HEK293T (cell line): ENCODE measurements at regions not wholly inside any gene's neighbourhood (a gene's known extent, or its start where the extent isn't known, plus 50 kb on each side); places are given as distances from the start of the nearest gene placed in this dataset.

ENCODE experiments used
- CTCF ChIA-PET: fragments of 350-600 bp; formaldehyde crosslinking; extraction: SDS; loops from one replicate; lab custom pipeline; 2021; ENCODE audit warnings: antibody characterized with exemption, inconsistent platforms; lab: Yijun Ruan, JAX
- POLR2A ChIA-PET: fragments of 350-600 bp; formaldehyde crosslinking; extraction: SDS; loops from one replicate; lab custom pipeline; 2020; ENCODE audit warnings: antibody characterized with exemption, inconsistent platforms; lab: Yijun Ruan, JAX
- DNase-seq: peaks from one replicate; pipeline ENCODE4 v3.0.0; 2012; ENCODE audit warnings: mixed read lengths; ENCODE audit errors: extremely low spot score
- ARNT ChIP-seq: fragments of 450-650 bp; IDR thresholded peaks from 2 replicates; pipeline ENCODE4 v1.6.1; 2017; ENCODE audit warnings: mild to moderate bottlenecking
- BHLHE40 ChIP-seq: fragments of 450-650 bp; IDR thresholded peaks from 2 replicates; pipeline ENCODE4 v1.6.1; 2016; ENCODE audit warnings: mild to moderate bottlenecking, moderate library complexity, borderline replicate concordance
- CTBP1 ChIP-seq: fragments of 450-650 bp; IDR thresholded peaks from 2 replicates; pipeline ENCODE4 v1.6.1; 2016; ENCODE audit warnings: borderline replicate concordance
- ELF4 ChIP-seq: fragments of 450-650 bp; IDR thresholded peaks from 2 replicates; pipeline ENCODE4 v1.6.1; 2017; ENCODE audit warnings: antibody characterized with exemption
- FOXA1 ChIP-seq: fragments of 450-650 bp; IDR thresholded peaks from 2 replicates; pipeline ENCODE4 v1.6.1; 2016; ENCODE audit warnings: mild to moderate bottlenecking
- FOXK2 ChIP-seq: fragments of 450-650 bp; IDR thresholded peaks from 2 replicates; pipeline ENCODE4 v1.6.1; 2016; ENCODE audit warnings: mild to moderate bottlenecking
- FOXM1 ChIP-seq: fragments of 450-650 bp; IDR thresholded peaks from 2 replicates; pipeline ENCODE4 v1.6.1; 2017; ENCODE audit warnings: mild to moderate bottlenecking, borderline replicate concordance
- HDGF ChIP-seq: fragments of 450-650 bp; IDR thresholded peaks from 2 replicates; pipeline ENCODE4 v1.6.1; 2017; ENCODE audit warnings: antibody characterized with exemption, borderline replicate concordance
- L3MBTL2 ChIP-seq: fragments of 450-650 bp; conservative IDR thresholded peaks from 2 replicates; pipeline ENCODE4 v1.6.1; 2016; ENCODE audit warnings: mild to moderate bottlenecking
- LEF1 ChIP-seq: fragments of 450-650 bp; IDR thresholded peaks from 2 replicates; pipeline ENCODE4 v1.6.1; 2017; ENCODE audit warnings: mild to moderate bottlenecking, borderline replicate concordance
- NFRKB ChIP-seq: fragments of 450-650 bp; IDR thresholded peaks from 2 replicates; pipeline ENCODE4 v1.6.1; 2016; ENCODE audit warnings: mild to moderate bottlenecking, moderate library complexity
- PKNOX1 ChIP-seq: fragments of 450-650 bp; IDR thresholded peaks from 2 replicates; pipeline ENCODE4 v1.6.1; 2016
- SP1 ChIP-seq: fragments of 450-650 bp; IDR thresholded peaks from 2 replicates; pipeline ENCODE4 v1.6.1; 2017
- SUZ12 ChIP-seq: fragments of 450-650 bp; IDR thresholded peaks from 2 replicates; pipeline ENCODE4 v1.6.1; 2016; ENCODE audit warnings: mild to moderate bottlenecking
- TARDBP ChIP-seq: fragments of 450-650 bp; IDR thresholded peaks from 2 replicates; pipeline ENCODE4 v1.6.1; 2016
- ZNF384 ChIP-seq: fragments of 450-650 bp; IDR thresholded peaks from 2 replicates; pipeline ENCODE4 v1.6.1; 2016

GRCh38 chr15:29601811-29602210 is 220.5 kb downstream of the TJP1 start:
- no peak for DNase-seq
- ChIA-PET POLR2A (no interaction called here), CTCF (no interaction called here)
- TF ChIP-seq PKNOX1 (no peak), LEF1 (no peak), SP1 (no peak), FOXM1 (no peak), SUZ12 (no peak), FOXK2 (no peak), CTBP1 (no peak), FOXA1 (no peak), L3MBTL2 (no peak), BHLHE40 (no peak)

- POLR2A ChIA-PET = no interaction called here
- CTCF ChIA-PET = no interaction called here
- no peak for TF ChIP-seq FOXM1
- no peak for DNase-seq
These were observed 222.0 kb downstream of the TJP1 start for GRCh38 chr15:29600262-29600661.

DNA sequence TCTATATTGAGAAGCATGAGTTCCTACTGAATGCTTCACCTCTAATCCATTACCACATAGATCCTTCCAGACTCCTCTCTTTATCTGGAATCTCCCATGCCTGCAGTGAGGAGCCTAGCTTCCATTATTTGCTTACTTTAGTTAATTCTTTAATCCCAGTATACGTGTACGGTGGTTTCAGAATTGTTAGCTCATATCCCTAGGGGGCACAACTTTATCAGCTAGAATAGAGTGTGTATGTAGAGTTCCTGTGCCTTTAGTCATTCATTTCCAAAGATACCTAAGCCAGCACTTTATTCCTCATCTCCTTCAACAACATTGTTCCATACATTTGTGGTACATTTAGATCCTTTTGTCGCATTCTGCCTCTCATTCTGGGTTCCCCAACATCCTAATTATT is 226.0 kb downstream of the TJP1 start:
- ChIA-PET CTCF (no interaction called here), POLR2A (interaction anchor here (1.4 kb wide), 1 partner anchor 28 kb away, joined by 3 read pairs; no protein-coding TSS in a partner anchor)
- TF ChIP-seq ZNF384 = no peak
- no peak for TF ChIP-seq FOXA1
- no peak for TF ChIP-seq ELF4
- TF ChIP-seq FOXM1 = no peak
- TF ChIP-seq FOXK2 = no peak
- no peak for TF ChIP-seq TARDBP
- no peak for DNase-seq

GRCh38 chr15:29593629-29594028 is 228.6 kb downstream of the TJP1 start:
- no peak for TF ChIP-seq TARDBP
- no peak for TF ChIP-seq ARNT
- TF ChIP-seq ELF4 = no peak
- TF ChIP-seq SUZ12 = no peak
- no peak for TF ChIP-seq HDGF
- TF ChIP-seq LEF1 = no peak
- TF ChIP-seq FOXA1 = no peak
- TF ChIP-seq FOXM1 = no peak
- TF ChIP-seq NFRKB = no peak
- no peak for TF ChIP-seq SP1
- TF ChIP-seq BHLHE40 = no peak
- TF ChIP-seq L3MBTL2 = no peak
- TF ChIP-seq PKNOX1 = no peak
- TF ChIP-seq ZNF384 = no peak
- no peak for TF ChIP-seq FOXK2
- TF ChIP-seq CTBP1 = no peak
- DNase-seq = no peak
- ChIA-PET CTCF (no interaction called here), POLR2A (no interaction called here)

- no peak for TF ChIP-seq ZNF384
- no peak for TF ChIP-seq FOXM1
- TF ChIP-seq CTBP1 = no peak
- ChIA-PET POLR2A (no interaction called here), CTCF (no interaction called here)
- no peak for DNase-seq
These were observed 229.2 kb downstream of the TJP1 start for GRCh38 chr15:29593111-29593510.

DNA sequence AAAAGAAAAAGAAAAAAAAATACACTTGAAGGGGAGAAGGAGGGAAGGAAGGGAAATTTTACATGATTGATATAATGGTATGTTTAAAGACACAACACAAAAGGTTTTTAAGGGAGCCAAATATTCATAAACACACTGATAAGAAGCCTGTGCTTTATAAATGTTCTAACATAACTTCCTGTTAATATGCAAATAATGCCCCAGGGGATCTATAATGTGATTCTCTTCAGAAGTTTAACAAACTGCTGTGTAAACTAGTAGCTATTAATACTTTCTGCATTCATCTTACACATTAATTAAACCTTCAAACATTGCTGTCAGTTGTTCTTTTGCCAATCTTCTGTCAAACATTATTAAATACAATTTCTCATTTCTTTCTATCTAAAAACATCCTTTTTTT is 231.6 kb downstream of the TJP1 start:
- DNase-seq = no peak
- CTCF ChIA-PET = no interaction called here
- POLR2A ChIA-PET = no interaction called here
- TF ChIP-seq ZNF384 (0 out of 2 replicates have a peak, but pooled peaks have one; percentile 14), ELF4 (no peak), L3MBTL2 (no peak)

GRCh38 chr15:29589975-29590374 is 232.3 kb downstream of the TJP1 start:
- ChIA-PET POLR2A (no interaction called here), CTCF (no interaction called here)
- no peak for DNase-seq
- TF ChIP-seq HDGF = no peak
- TF ChIP-seq SP1 = no peak
- TF ChIP-seq FOXM1 = no peak
- TF ChIP-seq TARDBP = no peak
- no peak for TF ChIP-seq FOXK2
- TF ChIP-seq NFRKB = no peak
- no peak for TF ChIP-seq ZNF384
- TF ChIP-seq BHLHE40 = no peak
- no peak for TF ChIP-seq L3MBTL2
- TF ChIP-seq ARNT = no peak
- no peak for TF ChIP-seq CTBP1
- TF ChIP-seq SUZ12 = no peak
- no peak for TF ChIP-seq FOXA1
- TF ChIP-seq PKNOX1 = no peak
- TF ChIP-seq ELF4 = no peak
- no peak for TF ChIP-seq LEF1
